ENCODE measurements at regions not wholly inside any gene's neighbourhood (a gene's known extent, or its start where the extent isn't known, plus 50 kb on each side); places are given as distances from the start of the nearest gene placed in this dataset.

DNA sequence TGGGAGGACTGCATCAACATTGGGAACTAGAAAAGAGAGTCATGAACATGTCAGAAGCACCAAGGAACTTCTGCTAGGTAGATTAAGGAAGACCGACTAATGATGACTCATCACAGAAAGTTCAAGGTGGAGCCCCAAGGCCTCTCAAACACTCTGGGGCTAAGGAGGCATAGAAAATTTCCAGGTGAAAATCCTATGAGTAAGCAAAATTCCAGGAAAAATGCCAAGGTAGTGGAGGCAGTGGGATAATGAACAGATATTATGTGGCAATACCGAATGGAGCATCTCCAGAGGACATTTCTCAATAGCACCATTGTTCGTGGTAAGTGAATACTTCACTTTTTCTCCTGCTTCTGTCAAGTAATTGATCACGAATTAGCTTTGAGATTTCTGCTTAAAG lies 336.5 kb downstream of the MZT1 start:
- TF ChIP-seq, protein P1, sequence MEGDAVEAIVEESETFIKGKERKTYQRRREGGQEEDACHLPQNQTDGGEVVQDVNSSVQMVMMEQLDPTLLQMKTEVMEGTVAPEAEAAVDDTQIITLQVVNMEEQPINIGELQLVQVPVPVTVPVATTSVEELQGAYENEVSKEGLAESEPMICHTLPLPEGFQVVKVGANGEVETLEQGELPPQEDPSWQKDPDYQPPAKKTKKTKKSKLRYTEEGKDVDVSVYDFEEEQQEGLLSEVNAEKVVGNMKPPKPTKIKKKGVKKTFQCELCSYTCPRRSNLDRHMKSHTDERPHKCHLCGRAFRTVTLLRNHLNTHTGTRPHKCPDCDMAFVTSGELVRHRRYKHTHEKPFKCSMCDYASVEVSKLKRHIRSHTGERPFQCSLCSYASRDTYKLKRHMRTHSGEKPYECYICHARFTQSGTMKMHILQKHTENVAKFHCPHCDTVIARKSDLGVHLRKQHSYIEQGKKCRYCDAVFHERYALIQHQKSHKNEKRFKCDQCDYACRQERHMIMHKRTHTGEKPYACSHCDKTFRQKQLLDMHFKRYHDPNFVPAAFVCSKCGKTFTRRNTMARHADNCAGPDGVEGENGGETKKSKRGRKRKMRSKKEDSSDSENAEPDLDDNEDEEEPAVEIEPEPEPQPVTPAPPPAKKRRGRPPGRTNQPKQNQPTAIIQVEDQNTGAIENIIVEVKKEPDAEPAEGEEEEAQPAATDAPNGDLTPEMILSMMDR (conservative IDR thresholded peaks at IDR 0.05; ENCODE audit: low read length), result no peak
- TF ChIP-seq EZH2phosphoT487 (IDR thresholded peaks at IDR 0.05; ENCODE audit: borderline replicate concordance), result no peak

All from Loucy (cell line).